ENCODE measurements at regions not wholly inside any gene's neighbourhood (a gene's known extent, or its start where the extent isn't known, plus 50 kb on each side); places are given as distances from the start of the nearest gene placed in this dataset.

- no peaks in the 10 kb centered on the region for H3K9me2 ChIP-seq (ENCODE audit: insufficient read depth, low read length)
- H3K9me3 ChIP-seq (ENCODE audit: low read length), result no peaks in the 10 kb centered on the region
- H2AFZ ChIP-seq (ENCODE audit: low read depth, low read length), result no peak overlapping the region
- no peaks in the 10 kb centered on the region for H4K20me1 ChIP-seq (ENCODE audit: insufficient read depth)
- H3F3A ChIP-seq (ENCODE audit: insufficient read depth, low read length, poor library complexity, severe bottlenecking), result no peaks in the 10 kb centered on the region
- no peak overlapping the region for H3K4me3 ChIP-seq (ENCODE audit: low read length)
- no peaks in the 10 kb centered on the region for H3K27me3 ChIP-seq (ENCODE audit: insufficient read depth, low read depth, low read length)
- no peak overlapping the region for H3K4me2 ChIP-seq (ENCODE audit: low read length)
- H3K27ac ChIP-seq (ENCODE audit: low read length), result no peak overlapping the region
- H3K36me3 ChIP-seq (ENCODE audit: insufficient read depth, low read length), result no peaks in the 10 kb centered on the region
- H3K9ac ChIP-seq (ENCODE audit: low read length), result no peak overlapping the region
- TF ChIP-seq SMC3 (conservative IDR thresholded peaks at IDR 0.05; ENCODE audit: poor library complexity), result no peak
- TF ChIP-seq, protein P1, sequence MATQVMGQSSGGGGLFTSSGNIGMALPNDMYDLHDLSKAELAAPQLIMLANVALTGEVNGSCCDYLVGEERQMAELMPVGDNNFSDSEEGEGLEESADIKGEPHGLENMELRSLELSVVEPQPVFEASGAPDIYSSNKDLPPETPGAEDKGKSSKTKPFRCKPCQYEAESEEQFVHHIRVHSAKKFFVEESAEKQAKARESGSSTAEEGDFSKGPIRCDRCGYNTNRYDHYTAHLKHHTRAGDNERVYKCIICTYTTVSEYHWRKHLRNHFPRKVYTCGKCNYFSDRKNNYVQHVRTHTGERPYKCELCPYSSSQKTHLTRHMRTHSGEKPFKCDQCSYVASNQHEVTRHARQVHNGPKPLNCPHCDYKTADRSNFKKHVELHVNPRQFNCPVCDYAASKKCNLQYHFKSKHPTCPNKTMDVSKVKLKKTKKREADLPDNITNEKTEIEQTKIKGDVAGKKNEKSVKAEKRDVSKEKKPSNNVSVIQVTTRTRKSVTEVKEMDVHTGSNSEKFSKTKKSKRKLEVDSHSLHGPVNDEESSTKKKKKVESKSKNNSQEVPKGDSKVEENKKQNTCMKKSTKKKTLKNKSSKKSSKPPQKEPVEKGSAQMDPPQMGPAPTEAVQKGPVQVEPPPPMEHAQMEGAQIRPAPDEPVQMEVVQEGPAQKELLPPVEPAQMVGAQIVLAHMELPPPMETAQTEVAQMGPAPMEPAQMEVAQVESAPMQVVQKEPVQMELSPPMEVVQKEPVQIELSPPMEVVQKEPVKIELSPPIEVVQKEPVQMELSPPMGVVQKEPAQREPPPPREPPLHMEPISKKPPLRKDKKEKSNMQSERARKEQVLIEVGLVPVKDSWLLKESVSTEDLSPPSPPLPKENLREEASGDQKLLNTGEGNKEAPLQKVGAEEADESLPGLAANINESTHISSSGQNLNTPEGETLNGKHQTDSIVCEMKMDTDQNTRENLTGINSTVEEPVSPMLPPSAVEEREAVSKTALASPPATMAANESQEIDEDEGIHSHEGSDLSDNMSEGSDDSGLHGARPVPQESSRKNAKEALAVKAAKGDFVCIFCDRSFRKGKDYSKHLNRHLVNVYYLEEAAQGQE (IDR thresholded peaks at IDR 0.05; ENCODE audit: borderline replicate concordance), result no peak
- no peak for TF ChIP-seq EP300 (conservative IDR thresholded peaks at IDR 0.05; ENCODE audit: poor library complexity, severe bottlenecking)
- H3K79me2 ChIP-seq (replicated peaks; ENCODE audit: insufficient read depth, low read length), result no peaks in the 10 kb centered on the region
Observed at GRCh38 chr10:113228530-113228929, 278.5 kb downstream of the TCF7L2 start.

DNA sequence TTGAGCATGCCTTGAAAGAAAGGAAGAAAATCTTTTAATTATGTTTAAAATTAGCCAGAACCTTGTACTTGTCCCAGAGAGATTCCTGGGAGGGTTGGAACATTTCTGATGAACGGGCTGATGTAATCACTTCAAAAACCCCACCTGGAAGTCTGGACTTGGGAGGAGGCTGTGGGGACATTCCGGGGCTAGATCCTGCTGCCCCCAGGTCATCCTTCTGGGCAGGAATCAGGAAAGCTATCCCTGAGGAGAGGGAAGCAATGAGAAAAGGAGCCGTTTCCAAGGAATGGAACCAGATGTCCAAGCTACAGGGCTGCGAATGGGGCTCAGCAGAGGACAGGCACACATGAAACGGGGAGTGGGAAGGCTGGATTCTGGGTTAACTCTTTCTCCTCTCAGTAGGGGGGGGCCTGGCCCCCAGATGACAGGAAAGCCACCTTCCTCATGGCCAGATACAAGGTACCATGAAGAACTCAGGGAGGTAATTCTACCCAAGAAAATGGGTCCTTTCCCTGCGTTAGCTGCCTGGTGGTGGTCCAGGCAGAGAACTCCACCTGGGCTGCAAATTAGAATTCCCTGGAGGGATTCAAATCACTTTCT lies 280.1 kb downstream of the TCF7L2 start:
- Histone ChIP-seq H3K4me2 (ENCODE audit: low read length) (no peak overlapping the region), H3K27ac (ENCODE audit: low read length) (no peak overlapping the region), H3K9me3 (ENCODE audit: low read length) (no peaks in the 10 kb centered on the region), H3K79me2 (replicated peaks; ENCODE audit: insufficient read depth, low read length) (no peaks in the 10 kb centered on the region), H2AFZ (ENCODE audit: low read depth, low read length) (no peak overlapping the region), H3K9ac (ENCODE audit: low read length) (no peak overlapping the region), H3K4me3 (ENCODE audit: low read length) (no peak overlapping the region), H4K20me1 (ENCODE audit: insufficient read depth) (no peaks in the 10 kb centered on the region), H3K36me3 (ENCODE audit: insufficient read depth, low read length) (no peaks in the 10 kb centered on the region), H3K9me2 (ENCODE audit: insufficient read depth, low read length) (no peaks in the 10 kb centered on the region), H3F3A (ENCODE audit: insufficient read depth, low read length, poor library complexity, severe bottlenecking) (no peaks in the 10 kb centered on the region), H3K27me3 (ENCODE audit: insufficient read depth, low read depth, low read length) (no peaks in the 10 kb centered on the region)
- no peak for TF ChIP-seq RAD21 (conservative IDR thresholded peaks at IDR 0.05)
- TF ChIP-seq, protein P1 (IDR thresholded peaks at IDR 0.05; ENCODE audit: borderline replicate concordance), result no peak
- TF ChIP-seq MXI1 (conservative IDR thresholded peaks at IDR 0.05; ENCODE audit: poor library complexity, severe bottlenecking), result no peak
- TF ChIP-seq SMC3 (conservative IDR thresholded peaks at IDR 0.05; ENCODE audit: poor library complexity), result no peak
- no peak for TF ChIP-seq EZH2 (IDR thresholded peaks at IDR 0.05; ENCODE audit: borderline replicate concordance, insufficient read depth, low read length, poor library complexity, severe bottlenecking)
- TF ChIP-seq, protein P2, sequence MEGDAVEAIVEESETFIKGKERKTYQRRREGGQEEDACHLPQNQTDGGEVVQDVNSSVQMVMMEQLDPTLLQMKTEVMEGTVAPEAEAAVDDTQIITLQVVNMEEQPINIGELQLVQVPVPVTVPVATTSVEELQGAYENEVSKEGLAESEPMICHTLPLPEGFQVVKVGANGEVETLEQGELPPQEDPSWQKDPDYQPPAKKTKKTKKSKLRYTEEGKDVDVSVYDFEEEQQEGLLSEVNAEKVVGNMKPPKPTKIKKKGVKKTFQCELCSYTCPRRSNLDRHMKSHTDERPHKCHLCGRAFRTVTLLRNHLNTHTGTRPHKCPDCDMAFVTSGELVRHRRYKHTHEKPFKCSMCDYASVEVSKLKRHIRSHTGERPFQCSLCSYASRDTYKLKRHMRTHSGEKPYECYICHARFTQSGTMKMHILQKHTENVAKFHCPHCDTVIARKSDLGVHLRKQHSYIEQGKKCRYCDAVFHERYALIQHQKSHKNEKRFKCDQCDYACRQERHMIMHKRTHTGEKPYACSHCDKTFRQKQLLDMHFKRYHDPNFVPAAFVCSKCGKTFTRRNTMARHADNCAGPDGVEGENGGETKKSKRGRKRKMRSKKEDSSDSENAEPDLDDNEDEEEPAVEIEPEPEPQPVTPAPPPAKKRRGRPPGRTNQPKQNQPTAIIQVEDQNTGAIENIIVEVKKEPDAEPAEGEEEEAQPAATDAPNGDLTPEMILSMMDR (IDR thresholded peaks at IDR 0.05; ENCODE audit: poor library complexity, severe bottlenecking), result no peak
- TF ChIP-seq EP300 (conservative IDR thresholded peaks at IDR 0.05; ENCODE audit: poor library complexity, severe bottlenecking), result no peak
- no peak for TF ChIP-seq TAF1 (IDR thresholded peaks at IDR 0.05; ENCODE audit: low read depth)
- no peak for TF ChIP-seq POLR2AphosphoS5 (IDR thresholded peaks at IDR 0.05)
